GM12873 (cell line): ENCODE measurements at regions not wholly inside any gene's neighbourhood (a gene's known extent, or its start where the extent isn't known, plus 50 kb on each side); places are given as distances from the start of the nearest gene placed in this dataset.

Experiments used
- CTCF ChIP-seq: IDR thresholded peaks from 2 replicates; pipeline ENCODE4 v1.5.1; 2012; ENCODE audit warnings: low read depth, mild to moderate bottlenecking, moderate library complexity, low read length, control low read depth; ENCODE audit not compliant: insufficient read depth; ENCODE audit errors: missing control alignments

- no peak for TF ChIP-seq CTCF
These were observed 289.1 kb downstream of the GJA1 start for GRCh38 chr6:121724576-121724975.

- TF ChIP-seq CTCF: no peak
These were observed 291.1 kb downstream of the GJA1 start for GRCh38 chr6:121726596-121726995.

- TF ChIP-seq CTCF: no peak
These were observed 295.2 kb downstream of the GJA1 start for GRCh38 chr6:121730616-121731015.

- no peak for TF ChIP-seq CTCF
These were observed 295.9 kb downstream of the GJA1 start for GRCh38 chr6:121731381-121731780.

GRCh38 chr6:121732641-121733040 is 297.2 kb downstream of the GJA1 start:
- no peak for TF ChIP-seq CTCF

GRCh38 chr6:121733234-121733633 is 297.8 kb downstream of the GJA1 start:
- TF ChIP-seq CTCF: no peak

- no peak for TF ChIP-seq CTCF
These were observed 308.2 kb downstream of the GJA1 start for GRCh38 chr6:121743691-121744090.

GRCh38 chr6:121748376-121748775 is 312.9 kb downstream of the GJA1 start:
- TF ChIP-seq CTCF: no peak
